Skeletal muscle cell (primary cell): ENCODE measurements at regions not wholly inside any gene's neighbourhood (a gene's known extent, or its start where the extent isn't known, plus 50 kb on each side); places are given as distances from the start of the nearest gene placed in this dataset.

ENCODE experiments used
- DNase-seq: peaks from one replicate; pipeline ENCODE4 v3.0.0-alpha.2; 2010; ENCODE audit warnings: low read depth
- H3K4me3 ChIP-seq: 2 replicates; pipeline ENCODE4 v1.5.1; 2011; ENCODE audit warnings: low read depth, mild to moderate bottlenecking, control low read depth, low read length, moderate library complexity

DNA sequence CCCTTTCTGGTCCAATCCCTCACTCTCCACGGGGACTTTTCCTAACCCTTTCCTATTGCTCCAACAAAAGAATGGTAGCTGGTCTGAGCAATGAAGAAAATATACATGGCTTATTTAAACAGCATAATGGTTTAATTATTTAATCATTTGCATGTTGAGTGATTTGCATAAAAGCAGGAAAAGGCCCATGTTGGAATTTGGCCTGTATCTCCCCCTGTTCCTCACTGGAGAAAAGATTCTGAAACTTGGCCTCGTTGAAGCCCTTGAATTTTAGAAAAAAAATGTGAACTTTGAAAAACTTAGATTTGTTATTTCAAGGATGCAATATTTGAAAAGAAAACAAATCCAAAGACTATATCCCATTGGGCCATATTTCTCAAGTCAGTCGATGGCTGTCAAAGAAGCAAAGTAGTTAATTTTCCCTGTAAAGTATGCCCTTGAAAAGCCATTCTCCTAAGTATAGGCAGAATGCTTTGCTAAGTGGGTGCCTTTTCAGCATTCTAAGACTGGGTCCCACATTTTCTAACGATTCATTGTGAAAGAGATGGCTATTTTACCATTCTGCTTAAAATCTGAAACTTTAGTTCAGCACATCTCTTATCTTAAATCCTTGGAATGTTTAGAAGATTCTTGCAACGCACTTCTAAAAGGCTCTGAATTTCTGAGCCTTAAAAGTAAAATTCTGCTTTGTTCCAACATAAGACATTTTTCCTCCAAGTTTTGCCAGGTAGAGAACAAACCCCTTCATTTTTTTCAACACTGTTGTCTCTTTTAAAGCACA, 428.8 kb downstream of the ARHGEF28 start:
- H3K4me3 ChIP-seq = no peak overlapping the region
- DNase-seq = no peak

DNA sequence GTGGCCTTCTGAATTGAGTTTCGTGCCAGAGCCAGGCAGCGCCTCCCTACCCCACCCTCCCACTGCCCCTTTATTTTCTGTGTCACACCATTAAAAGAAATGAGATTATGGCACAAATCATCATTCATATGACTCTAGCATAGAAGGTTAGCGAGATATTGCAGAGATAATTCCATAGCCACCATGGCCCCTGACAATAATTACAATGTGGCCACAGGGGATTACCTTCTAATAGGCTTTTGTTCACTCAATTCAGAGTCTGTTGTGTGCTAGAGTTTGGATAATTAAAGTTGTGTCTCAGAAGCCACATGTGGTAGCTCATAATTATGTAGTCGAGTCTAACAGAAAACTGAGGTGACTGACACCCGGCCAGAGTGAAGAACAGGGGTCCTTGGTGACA, 428.1 kb downstream of the ARHGEF28 start:
- no peak for DNase-seq
- no peak overlapping the region for H3K4me3 ChIP-seq

DNA sequence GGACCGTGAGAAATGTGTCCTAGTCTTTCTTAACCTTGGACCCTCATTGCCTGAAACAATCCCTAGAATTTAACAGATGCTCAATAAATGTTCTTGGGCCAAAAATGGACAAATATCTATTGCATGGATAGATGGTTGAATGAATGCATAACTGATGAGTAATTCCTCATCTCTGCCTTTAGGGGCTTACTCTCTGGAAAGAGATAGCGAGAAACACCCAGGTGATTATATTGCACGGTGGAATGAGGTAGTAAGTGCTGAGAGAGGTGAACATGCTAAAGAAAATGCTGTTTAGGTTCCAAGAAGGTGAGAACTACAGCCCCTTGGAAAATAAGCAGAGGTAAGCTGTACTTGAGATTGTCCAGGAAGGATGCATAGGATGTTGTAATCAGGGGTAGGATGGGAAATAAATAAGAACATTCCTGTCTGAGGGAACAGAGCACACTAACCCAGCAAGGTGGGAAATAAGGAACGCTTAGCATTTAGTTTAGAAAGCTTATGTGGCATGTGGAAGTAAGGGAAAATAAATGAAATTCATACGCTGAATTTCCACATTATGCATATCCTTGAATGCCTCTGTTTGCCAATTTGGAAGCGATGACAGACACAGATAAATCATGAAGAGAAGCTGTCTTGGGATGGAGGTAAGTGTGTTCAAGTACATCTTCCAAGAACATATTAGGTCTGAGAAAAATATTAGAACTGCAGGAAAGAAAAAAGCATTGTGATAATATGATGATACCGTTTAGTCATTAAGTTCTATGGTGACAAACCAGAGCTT, 426.6 kb downstream of the ARHGEF28 start:
- no peak for DNase-seq

DNA sequence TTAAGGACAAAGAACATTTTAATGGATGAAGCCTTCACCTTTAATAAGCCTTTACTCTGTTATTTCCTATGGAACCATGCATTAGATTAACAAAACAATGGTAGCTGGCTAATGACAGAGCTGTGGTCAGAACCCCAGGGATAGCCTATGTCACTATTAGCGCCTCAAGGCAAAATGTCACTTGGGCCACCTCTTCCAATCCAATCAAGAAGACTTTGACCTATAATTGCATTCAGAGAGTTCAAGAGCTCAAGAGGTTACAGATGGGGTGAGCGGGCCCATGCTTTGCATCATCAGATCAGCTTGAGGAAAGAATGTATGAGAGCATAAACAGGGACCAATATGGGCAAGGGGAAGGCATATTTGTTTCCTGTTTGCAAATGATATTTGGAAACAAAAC, 425.1 kb downstream of the ARHGEF28 start:
- no peak overlapping the region for H3K4me3 ChIP-seq
- no peak for DNase-seq

More for the DNA sequence above, 426.6 kb downstream of the ARHGEF28 start:
- no peak overlapping the region for H3K4me3 ChIP-seq

DNA sequence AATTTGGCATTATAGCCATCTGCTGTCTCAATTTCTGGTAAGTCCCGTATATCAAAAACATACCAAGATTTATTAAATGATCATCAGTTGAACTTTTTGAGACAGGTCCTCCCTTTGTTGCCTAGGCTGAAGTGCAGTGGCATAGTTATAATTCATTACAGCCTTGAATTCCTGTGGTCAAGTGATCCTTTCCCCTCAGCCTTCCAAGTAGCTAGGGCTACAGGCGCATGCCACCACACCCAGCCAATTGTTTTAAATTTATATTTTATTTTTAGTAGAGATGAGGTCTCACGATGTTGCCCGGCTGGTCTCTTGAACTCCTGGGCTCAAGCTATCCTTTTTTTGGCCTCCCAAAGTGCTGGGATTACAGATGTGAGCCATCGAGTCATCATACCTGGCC, 418.9 kb downstream of the ARHGEF28 start:
- no peak for DNase-seq
- no peak overlapping the region for H3K4me3 ChIP-seq

DNA sequence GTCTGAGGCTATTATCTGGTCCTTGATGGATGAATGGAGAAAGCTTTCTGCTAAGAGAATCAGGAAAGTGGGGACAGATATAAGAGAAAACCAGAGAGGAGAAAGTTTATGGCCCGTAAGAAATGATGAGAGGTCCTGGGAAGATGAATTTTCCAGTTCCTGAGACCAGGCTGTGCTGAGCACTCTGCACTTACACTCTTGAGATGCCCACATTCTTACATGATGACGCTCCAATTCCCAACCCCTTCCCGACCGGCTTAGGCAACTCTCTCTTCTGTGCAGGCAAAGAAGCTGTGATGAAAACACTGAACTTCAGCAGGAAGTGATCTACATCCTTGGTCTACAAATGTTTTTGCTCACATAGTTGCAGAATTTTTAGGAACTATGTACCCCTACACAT, 417.0 kb downstream of the ARHGEF28 start:
- no peak overlapping the region for H3K4me3 ChIP-seq
- peak; percentile 81 for DNase-seq

DNA sequence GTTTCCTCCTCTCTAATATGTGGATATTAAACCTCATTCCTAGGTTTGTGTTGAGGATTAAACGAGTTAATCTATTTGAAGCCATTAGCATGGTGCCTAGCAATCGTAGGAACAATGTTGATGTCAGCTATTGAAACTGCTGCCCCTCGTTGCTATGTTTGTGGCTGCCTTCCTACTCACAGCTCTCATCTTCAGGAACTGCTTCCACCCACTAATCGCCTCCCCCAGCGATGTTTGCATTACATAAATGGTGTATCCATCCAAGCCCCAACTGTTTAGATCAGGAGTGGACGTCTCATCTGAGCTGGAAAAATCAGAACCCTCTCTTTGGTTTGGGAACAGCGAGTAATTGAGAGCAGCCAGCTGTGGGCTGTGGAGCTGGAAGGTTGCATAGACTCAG, 416.6 kb downstream of the ARHGEF28 start:
- H3K4me3 ChIP-seq = no peak overlapping the region
- DNase-seq = no peak

DNA sequence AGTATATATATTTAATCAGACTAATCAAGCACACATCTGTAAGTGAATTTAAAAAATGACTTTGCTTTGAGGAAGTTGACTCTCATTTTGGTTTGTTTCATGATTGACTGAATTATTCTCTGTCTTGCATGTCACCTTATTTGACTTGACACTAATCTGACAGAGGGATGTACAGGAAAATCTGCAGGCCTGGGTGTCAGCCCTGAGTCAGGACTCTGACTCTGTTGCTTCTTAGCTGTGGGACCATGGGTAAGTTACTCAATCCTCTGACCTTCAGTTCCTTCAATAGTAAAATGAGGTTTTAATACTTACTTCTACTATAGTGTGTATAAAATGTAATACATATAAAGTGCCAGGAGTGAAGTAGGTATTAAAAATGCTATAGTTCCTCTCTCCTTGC, 415.9 kb downstream of the ARHGEF28 start:
- H3K4me3 ChIP-seq = no peak overlapping the region
- DNase-seq = no peak

DNA sequence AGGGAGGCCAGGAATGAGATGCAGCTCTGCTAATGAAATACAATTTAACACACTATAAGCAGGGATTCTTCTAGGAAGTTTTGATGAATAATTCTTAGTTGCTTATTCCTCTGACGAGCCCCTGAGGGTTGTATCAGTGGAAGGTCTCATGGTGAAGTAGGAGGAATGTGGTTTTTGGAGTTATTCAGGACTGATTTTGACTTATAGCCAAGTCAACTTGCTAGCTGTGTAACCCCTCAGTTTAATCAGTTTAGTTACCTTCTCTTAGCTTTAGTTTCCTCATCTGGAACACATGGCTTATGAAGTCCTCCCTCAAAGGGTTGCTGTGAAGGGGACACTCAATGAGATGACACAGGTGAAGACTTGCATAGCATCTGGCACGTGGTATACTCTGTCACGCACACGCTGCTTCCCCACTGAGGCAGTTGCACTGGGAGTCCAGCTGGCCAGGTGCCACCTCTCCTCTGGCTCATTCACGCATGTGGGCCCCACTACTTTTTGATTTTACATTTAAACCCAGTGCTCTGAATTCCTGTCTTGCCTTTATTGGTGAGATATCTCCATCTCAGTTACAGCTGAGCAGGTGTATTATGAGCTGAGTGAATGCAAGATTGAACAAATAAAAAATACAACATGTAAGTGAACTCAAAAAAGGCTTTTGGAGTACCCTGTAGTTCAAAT, 415.0 kb downstream of the ARHGEF28 start:
- DNase-seq = no peak
- H3K4me3 ChIP-seq = no peak overlapping the region

DNA sequence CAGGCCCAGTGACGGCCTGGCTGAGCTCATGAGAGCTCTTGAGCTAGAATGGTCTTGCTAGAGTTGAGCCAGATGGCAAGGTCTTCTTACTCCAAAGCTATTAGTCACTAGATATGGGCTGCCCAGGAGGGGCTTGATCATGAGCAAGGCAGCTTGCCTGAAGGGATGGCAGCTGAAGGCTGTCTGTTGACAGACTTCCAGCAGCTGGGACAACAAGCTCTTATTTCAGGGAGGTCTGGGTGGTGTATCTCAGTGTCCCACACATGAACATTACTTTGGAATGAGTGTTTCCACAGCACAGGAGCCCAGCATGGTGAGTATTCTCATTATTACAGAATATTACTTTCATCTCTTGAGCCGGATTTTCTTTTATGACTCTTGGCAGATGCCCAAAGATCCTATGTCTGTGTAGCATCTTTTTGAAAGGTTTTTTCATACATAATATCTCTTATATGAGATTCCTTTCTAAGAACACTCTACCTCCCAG, 414.1 kb downstream of the ARHGEF28 start:
- DNase-seq = peak; percentile 97
- no peak overlapping the region for H3K4me3 ChIP-seq

DNA sequence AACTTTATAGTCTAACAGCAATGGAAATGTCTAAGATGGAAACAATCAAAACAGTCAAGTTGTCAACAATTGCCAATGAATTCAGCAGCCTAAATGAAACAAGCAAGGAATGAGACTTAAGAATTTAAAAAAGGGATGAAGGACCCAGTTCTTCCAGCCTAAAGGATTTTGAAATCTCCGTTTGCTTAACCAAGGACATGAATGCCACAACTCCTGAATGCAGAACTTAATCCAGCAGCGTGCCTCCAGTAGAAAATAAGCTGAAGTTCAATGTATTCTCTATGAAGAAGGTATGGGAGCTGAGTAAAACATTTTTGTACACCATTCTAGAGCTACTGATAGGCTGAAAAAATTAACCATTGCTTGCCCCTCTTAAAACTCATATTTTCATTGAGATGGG, 411.3 kb downstream of the ARHGEF28 start:
- DNase-seq = no peak
- no peak overlapping the region for H3K4me3 ChIP-seq

DNA sequence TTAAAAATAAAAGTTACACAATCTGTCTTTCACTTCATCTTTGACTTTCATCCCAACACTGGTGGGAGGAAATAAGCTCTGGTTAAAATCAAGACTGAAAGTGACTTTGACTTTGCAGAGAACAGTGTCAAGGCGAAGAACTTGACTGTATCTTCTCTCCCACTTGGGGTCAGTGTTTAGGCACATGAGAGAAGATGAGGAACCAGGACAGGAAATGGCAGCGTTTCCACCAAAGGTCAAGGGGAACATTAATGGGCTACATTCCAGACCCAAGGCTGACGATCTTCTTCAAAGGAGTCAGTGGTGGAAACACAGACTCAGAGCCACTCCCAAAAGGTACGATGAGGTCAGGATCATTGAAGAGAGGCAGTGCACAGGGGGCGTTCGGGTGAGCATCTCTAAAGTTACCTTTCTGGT, 409.5 kb downstream of the ARHGEF28 start:
- DNase-seq = peak; percentile 43
- H3K4me3 ChIP-seq = no peak overlapping the region

DNA sequence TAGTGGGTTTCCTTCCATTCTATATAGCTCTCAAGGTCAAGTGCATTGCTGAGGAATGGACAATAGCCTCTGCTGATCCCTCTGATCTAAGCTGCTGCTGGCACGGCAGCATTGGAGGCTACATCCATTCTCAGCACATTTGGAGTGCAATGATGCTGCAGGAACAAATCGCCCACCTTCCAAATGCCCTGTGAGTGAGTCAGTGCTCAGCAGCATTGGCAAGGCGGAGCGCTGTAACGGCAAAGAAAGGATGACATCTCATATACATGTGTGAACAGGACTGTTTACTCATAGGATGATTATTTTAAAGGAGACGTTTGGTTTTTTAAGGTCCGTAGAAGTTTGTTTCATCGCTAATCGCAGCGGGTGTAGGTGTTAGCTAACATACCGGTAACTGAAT, 408.7 kb downstream of the ARHGEF28 start:
- no peak overlapping the region for H3K4me3 ChIP-seq
- DNase-seq = peak; percentile 86

DNA sequence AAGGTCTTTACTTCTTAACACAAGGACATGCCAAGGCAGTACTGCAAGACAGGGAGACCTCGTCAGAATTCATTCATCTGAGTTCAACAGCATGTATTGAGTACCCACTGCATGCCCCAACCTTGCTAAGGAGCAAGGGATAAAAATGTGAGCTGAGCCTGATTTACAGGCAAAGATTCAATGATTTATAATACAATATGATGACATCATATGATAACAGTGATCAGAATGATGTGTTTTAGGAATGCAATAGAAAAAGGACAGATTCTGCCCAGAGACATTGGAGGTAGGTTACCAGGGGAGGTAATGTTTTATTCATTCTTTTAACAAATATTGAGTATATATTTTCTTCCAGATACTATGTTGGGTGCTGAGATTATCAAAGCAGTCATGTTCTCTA, 406.6 kb downstream of the ARHGEF28 start:
- DNase-seq = no peak
- H3K4me3 ChIP-seq = no peak overlapping the region

DNA sequence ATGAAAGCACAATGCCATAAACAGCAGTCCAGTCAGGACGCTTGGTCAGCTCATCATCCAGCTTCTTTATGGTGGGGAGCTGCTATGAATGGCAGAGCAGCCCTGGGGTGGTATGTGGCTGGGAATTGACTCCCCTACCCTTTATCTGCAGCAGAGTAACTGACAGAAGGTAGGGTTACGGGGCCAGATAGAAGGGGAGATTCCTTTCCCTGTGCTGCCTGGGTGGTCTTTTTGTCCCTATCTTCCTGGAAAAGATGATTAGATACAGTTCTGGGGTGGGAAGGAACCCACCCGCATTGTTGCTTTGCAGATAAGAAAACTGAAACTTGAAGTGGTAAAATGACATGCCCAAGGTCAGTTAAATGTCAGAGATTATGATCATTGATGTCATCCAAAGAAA, 405.5 kb downstream of the ARHGEF28 start:
- H3K4me3 ChIP-seq = no peak overlapping the region
- no peak for DNase-seq

DNA sequence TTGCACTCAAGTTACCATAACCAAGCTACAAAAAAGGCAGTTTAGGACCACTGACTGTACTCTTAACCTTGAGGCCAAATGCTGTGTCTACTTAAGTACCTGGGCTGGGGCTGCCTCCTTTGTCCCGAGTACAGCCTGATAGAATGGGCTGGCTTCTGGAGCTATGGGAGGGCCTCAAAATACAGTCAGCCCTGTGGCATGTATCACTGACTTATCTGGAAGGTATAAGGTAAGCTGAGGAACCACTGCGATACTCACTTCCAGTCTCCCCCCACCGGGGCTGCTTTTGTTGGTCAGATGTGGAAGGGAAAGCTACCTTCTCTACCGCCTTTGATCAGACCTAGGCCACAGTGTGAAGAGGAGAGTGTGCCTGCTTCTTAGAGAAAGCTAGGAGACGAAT, 404.8 kb downstream of the ARHGEF28 start:
- H3K4me3 ChIP-seq = no peak overlapping the region
- no peak for DNase-seq

DNA sequence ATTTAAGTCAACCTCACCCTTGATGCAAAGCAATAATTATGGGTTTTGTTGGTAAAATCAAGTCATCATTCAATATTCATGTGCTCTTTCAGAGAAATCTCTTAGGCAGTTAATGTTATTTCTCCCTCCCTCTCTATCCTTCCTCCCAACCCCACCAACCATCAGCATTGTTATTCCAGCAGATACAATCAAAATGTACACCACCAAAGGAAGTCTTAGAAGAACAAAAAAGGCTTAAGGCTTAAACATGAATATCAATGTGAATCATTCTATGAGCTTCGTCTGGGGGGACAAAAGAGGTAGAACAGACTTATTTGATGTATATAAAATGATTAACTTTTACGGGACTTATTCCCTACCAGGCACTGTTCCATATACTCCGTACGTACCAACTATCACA, 404.4 kb downstream of the ARHGEF28 start:
- no peak overlapping the region for H3K4me3 ChIP-seq
- DNase-seq = no peak

DNA sequence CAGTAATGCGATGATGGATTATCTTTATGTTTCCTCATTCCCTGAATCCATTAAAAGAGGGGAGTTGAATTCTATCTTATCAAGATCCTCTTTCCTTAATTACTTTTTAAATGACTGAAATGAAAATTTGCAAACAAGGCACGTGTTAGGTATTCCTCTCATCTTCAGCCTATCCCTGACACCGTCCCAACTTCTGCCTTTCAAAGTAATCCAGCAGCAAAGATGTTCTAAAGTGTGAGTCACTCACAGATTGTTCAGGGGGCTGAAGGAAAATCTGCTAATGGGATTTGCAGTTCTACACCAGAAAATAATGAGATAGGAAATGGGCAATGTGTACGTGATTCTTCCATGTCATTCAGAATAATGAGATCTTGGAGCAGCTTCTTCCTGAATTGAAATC, 403.0 kb downstream of the ARHGEF28 start:
- no peak overlapping the region for H3K4me3 ChIP-seq
- DNase-seq = no peak

DNA sequence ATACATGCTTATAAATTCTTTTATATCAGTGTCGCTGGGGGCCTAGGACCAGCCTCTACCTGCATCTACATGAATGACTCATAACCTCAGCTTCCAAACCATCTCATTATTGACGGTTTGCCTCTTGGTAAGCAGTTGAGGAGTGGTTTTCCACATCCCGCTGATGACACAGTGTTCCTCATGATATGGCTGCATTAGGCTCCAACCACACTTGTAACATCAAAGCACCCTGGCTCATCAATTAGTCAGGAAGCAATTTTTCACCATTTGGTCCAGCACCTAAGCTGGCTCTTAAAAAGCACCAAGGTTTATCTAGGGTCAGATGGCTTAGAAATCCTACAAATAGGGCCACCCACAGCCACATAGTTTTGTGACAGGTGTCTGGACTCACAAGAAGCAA, 402.4 kb downstream of the ARHGEF28 start:
- H3K4me3 ChIP-seq = no peak overlapping the region

DNA sequence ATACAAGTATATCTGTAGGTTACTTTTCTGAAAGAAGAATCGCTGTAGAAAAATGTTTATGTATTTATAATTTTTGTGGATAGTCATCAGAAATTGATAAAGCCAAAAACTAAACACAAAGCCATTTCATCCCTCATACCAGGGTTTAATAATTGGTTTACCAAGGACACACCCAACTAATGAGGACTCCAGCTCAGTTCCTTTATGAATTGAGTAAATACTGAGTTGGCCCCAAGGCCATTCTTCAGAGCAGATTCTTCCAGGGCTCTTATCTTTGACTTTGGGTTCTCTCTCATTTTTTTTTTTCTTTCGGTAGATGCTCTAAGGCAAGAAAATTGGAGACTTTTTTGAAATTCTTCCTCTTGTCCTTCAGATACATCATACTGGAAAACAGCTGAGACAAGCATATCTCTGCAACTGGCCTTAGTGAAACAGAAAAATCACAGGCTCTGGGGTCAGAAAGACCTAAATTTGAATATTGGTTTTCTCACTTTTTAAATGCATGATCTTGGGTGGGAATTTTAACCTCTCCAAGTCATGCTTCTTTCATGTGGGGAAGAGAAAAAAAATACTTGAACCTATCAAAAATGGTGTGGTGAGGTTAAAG, 401.8 kb downstream of the ARHGEF28 start:
- no peak for DNase-seq
- H3K4me3 ChIP-seq = no peak overlapping the region

More for the DNA sequence above, 402.4 kb downstream of the ARHGEF28 start:
- no peak for DNase-seq
